GM23338 (cell line): ENCODE measurements at regions not wholly inside any gene's neighbourhood (a gene's known extent, or its start where the extent isn't known, plus 50 kb on each side); places are given as distances from the start of the nearest gene placed in this dataset.

Experiments used
- EZH2 ChIP-seq: fragments of 200-600 bp; sonication (generic); IDR thresholded peaks from one replicate; pipeline ENCODE4 v1.8.0; 2017; ENCODE audit warnings: antibody characterized with exemption, mild to moderate bottlenecking, low read depth; ENCODE audit not compliant: unreplicated experiment
- JUNB ChIP-seq: IDR thresholded peaks from one replicate; pipeline ENCODE4 v1.6.1; 2016; ENCODE audit warnings: antibody characterized with exemption; ENCODE audit not compliant: unreplicated experiment
- POLR2AphosphoS5 ChIP-seq: IDR thresholded peaks from 2 replicates; pipeline ENCODE4 v1.6.1; 2016; ENCODE audit warnings: antibody characterized with exemption, low read depth
- TF ChIP-seq, protein P1 (sequence below), 2 experiments: fragments of 200-600 bp in 1 of 2; sonication (generic) in 1 of 2; conservative IDR thresholded peaks; 2 replicates each; pipeline versions ENCODE4 v1.5.1 to v1.6.1; 2016 to 2017; ENCODE audit warnings: antibody characterized with exemption in 2 of 2, low read depth in 2 of 2, mild to moderate bottlenecking in 2 of 2, moderate library complexity in 1 of 2
- TF ChIP-seq, protein P2 (sequence below): IDR thresholded peaks from one replicate; pipeline ENCODE4 v1.6.1; 2018; ENCODE audit warnings: antibody characterized with exemption; ENCODE audit not compliant: unreplicated experiment
- TF ChIP-seq, protein P3 (sequence below): IDR thresholded peaks from 2 replicates; pipeline ENCODE4 v1.6.1; 2016; ENCODE audit warnings: antibody characterized with exemption

DNA sequence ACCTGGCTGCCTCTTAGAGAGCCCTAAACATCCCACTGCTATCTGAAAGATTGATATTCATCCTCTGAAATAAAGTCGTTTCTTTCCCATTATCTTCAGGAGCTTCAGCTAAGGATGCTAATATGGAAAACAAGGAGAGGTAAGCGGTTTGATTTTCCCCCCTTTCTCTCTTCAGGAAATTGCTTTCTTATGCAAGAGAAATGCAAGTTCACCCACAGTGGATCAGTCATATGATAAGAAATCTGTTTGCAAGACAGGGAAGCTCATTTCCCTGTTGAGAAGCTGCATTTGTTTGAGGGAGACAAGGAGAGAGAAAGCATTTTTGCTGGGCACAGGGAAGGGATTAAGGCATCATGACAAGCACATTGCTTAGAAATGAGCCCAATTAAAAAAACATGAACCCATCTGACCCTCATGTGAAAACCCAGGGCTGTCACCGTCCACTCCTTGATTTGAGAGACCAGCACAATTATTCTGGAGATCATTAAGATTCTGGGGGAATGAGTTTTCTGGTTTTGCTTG lies 53.7 kb upstream of the BOD1 start:
- TF ChIP-seq, protein P1, sequence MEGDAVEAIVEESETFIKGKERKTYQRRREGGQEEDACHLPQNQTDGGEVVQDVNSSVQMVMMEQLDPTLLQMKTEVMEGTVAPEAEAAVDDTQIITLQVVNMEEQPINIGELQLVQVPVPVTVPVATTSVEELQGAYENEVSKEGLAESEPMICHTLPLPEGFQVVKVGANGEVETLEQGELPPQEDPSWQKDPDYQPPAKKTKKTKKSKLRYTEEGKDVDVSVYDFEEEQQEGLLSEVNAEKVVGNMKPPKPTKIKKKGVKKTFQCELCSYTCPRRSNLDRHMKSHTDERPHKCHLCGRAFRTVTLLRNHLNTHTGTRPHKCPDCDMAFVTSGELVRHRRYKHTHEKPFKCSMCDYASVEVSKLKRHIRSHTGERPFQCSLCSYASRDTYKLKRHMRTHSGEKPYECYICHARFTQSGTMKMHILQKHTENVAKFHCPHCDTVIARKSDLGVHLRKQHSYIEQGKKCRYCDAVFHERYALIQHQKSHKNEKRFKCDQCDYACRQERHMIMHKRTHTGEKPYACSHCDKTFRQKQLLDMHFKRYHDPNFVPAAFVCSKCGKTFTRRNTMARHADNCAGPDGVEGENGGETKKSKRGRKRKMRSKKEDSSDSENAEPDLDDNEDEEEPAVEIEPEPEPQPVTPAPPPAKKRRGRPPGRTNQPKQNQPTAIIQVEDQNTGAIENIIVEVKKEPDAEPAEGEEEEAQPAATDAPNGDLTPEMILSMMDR (conservative IDR thresholded peaks at IDR 0.05; ENCODE audit: low read depth in 2 of 2): no peak
- TF ChIP-seq, protein P2, sequence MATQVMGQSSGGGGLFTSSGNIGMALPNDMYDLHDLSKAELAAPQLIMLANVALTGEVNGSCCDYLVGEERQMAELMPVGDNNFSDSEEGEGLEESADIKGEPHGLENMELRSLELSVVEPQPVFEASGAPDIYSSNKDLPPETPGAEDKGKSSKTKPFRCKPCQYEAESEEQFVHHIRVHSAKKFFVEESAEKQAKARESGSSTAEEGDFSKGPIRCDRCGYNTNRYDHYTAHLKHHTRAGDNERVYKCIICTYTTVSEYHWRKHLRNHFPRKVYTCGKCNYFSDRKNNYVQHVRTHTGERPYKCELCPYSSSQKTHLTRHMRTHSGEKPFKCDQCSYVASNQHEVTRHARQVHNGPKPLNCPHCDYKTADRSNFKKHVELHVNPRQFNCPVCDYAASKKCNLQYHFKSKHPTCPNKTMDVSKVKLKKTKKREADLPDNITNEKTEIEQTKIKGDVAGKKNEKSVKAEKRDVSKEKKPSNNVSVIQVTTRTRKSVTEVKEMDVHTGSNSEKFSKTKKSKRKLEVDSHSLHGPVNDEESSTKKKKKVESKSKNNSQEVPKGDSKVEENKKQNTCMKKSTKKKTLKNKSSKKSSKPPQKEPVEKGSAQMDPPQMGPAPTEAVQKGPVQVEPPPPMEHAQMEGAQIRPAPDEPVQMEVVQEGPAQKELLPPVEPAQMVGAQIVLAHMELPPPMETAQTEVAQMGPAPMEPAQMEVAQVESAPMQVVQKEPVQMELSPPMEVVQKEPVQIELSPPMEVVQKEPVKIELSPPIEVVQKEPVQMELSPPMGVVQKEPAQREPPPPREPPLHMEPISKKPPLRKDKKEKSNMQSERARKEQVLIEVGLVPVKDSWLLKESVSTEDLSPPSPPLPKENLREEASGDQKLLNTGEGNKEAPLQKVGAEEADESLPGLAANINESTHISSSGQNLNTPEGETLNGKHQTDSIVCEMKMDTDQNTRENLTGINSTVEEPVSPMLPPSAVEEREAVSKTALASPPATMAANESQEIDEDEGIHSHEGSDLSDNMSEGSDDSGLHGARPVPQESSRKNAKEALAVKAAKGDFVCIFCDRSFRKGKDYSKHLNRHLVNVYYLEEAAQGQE: no peak
- TF ChIP-seq, protein P3, sequence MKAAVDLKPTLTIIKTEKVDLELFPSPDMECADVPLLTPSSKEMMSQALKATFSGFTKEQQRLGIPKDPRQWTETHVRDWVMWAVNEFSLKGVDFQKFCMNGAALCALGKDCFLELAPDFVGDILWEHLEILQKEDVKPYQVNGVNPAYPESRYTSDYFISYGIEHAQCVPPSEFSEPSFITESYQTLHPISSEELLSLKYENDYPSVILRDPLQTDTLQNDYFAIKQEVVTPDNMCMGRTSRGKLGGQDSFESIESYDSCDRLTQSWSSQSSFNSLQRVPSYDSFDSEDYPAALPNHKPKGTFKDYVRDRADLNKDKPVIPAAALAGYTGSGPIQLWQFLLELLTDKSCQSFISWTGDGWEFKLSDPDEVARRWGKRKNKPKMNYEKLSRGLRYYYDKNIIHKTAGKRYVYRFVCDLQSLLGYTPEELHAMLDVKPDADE: peak; percentile 50; the same call in 1 of the 2 replicates
- peak; percentile 34; the same call in 1 of the 2 replicates for TF ChIP-seq POLR2AphosphoS5
- TF ChIP-seq EZH2: no peak
- TF ChIP-seq JUNB: no peak
